Fibroblast of lung (primary cell): ENCODE measurements at regions not wholly inside any gene's neighbourhood (a gene's known extent, or its start where the extent isn't known, plus 50 kb on each side); places are given as distances from the start of the nearest gene placed in this dataset.

Experiments
- DNase-seq, 2 donors: peaks; one replicate each; pipeline versions ENCODE4 v3.0.0 to v3.0.0-alpha.2; 2010; ENCODE audit warnings: low read depth in 2 of 2
- H2AFZ ChIP-seq: 2 replicates; pipeline ENCODE4 v1.5.1; 2012; ENCODE audit warnings: low read length, control low read depth, inconsistent platforms
- H3K27ac ChIP-seq: 2 replicates; pipeline ENCODE4 v1.5.1; 2011; ENCODE audit warnings: low read length, control low read depth; ENCODE audit not compliant: insufficient read depth
- H3K27me3 ChIP-seq: 2 replicates; pipeline ENCODE4 v1.5.1; 2011; ENCODE audit warnings: mild to moderate bottlenecking, low read length; ENCODE audit not compliant: control insufficient read depth, insufficient read depth
- H3K36me3 ChIP-seq: 2 replicates; pipeline ENCODE4 v1.5.1; 2011; ENCODE audit warnings: low read length; ENCODE audit not compliant: control insufficient read depth, insufficient read depth
- H3K4me1 ChIP-seq: 2 replicates; pipeline ENCODE4 v1.5.1; 2011; ENCODE audit warnings: low read length; ENCODE audit not compliant: control insufficient read depth, insufficient read depth; ENCODE audit errors: extremely low read depth
- H3K4me2 ChIP-seq: 2 replicates; pipeline ENCODE4 v1.5.1; 2011; ENCODE audit warnings: low read length, control low read depth; ENCODE audit not compliant: insufficient read depth; ENCODE audit errors: extremely low read depth
- H3K4me3 ChIP-seq, 4 experiments: fragments of 200-600 bp in 1 of 4; sonication (generic) in 1 of 4; replicated peaks in 1 of 4; 2 replicates each; pipeline ENCODE4 v1.5.1; 2011 to 2016; ENCODE audit warnings: low read length in 4 of 4, low read depth in 3 of 4, mild to moderate bottlenecking in 3 of 4, control low read depth in 2 of 4, inconsistent platforms in 1 of 4, mixed read lengths in 1 of 4; ENCODE audit not compliant: insufficient read depth in 1 of 4; ENCODE audit errors: control extremely low read depth in 1 of 4
- H3K79me2 ChIP-seq: 2 replicates; pipeline ENCODE4 v1.5.1; 2012; ENCODE audit warnings: mild to moderate bottlenecking, low read length, inconsistent platforms; ENCODE audit not compliant: control insufficient read depth, insufficient read depth
- H3K9ac ChIP-seq: 2 replicates; pipeline ENCODE4 v1.5.1; 2011; ENCODE audit warnings: mild to moderate bottlenecking, low read length, control low read depth; ENCODE audit not compliant: insufficient read depth
- H3K9me3 ChIP-seq: 2 replicates; pipeline ENCODE4 v1.5.1; 2012; ENCODE audit warnings: low read depth, low read length; ENCODE audit not compliant: control insufficient read depth, insufficient read depth
- H4K20me1 ChIP-seq: 2 replicates; pipeline ENCODE4 v1.5.1; 2011; ENCODE audit warnings: low read length; ENCODE audit not compliant: control insufficient read depth, insufficient read depth; ENCODE audit errors: extremely low read depth
- CTCF ChIP-seq, 2 donors: IDR thresholded peaks in 1 of 2; conservative IDR thresholded peaks in 1 of 2; 1 replicate in 1 of 2; 2 replicates in 1 of 2; pipeline ENCODE4 v1.5.1; 2011 to 2012; ENCODE audit warnings: low read length in 2 of 2, control low read depth in 1 of 2, inconsistent platforms in 1 of 2, low read depth in 1 of 2, mild to moderate bottlenecking in 1 of 2
- EZH2 ChIP-seq: IDR thresholded peaks from 2 replicates; pipeline ENCODE4 v1.5.1; 2012; ENCODE audit warnings: low read length, control low read depth, mild to moderate bottlenecking; ENCODE audit errors: missing control alignments

DNA sequence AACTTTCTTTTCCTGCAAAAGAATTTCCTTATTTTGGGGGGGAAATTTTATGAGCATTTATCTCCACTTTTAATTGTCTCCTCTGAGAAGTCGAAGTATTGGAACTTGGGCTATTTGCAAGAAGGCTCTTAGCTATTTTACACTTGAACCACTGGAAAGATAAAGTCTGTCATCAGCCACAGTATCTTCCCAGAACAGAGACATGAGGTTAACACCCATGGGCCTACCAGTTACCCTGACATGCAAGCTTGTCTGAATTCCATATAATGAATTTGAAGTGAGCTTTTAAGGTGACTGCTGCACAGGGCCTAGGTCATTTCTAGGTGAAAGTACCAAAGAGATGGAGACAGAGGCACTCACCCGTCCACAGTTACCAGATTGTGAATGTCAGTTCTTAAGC is 193.1 kb downstream of the SIM1 start:
- no peaks in the 10 kb centered on the region for H3K27me3 ChIP-seq
- H3K9ac ChIP-seq = no peak overlapping the region
- no peak for TF ChIP-seq EZH2
- TF ChIP-seq CTCF (conservative IDR thresholded peaks at IDR 0.05 in 1 of 2, IDR thresholded peaks at IDR 0.05 in 1 of 2; ENCODE audit: low read depth in 1 of 2, low read length in 2 of 2) = no peak
- DNase-seq = no peak
- no peaks in the 10 kb centered on the region for H3K79me2 ChIP-seq
- no peaks in the 10 kb centered on the region for H4K20me1 ChIP-seq
- H3K27ac ChIP-seq = no peak overlapping the region
- H3K36me3 ChIP-seq = no peaks in the 10 kb centered on the region
- H3K4me2 ChIP-seq = no peak overlapping the region
- no peaks in the 10 kb centered on the region for H3K9me3 ChIP-seq
- H2AFZ ChIP-seq = no peak overlapping the region
- H3K4me3 ChIP-seq = no peak overlapping the region
- H3K4me1 ChIP-seq = peaks cover 7% of the 10 kb centered on the region

- Histone ChIP-seq H3K36me3 (no peaks in the 10 kb centered on the region), H3K27me3 (no peaks in the 10 kb centered on the region), H3K27ac (no peak overlapping the region), H3K4me1 (peaks cover 7% of the 10 kb centered on the region), H3K4me3 (no peak overlapping the region), H2AFZ (no peak overlapping the region), H4K20me1 (no peaks in the 10 kb centered on the region), H3K9ac (no peak overlapping the region), H3K79me2 (no peaks in the 10 kb centered on the region), H3K4me2 (no peak overlapping the region), H3K9me3 (no peaks in the 10 kb centered on the region)
- TF ChIP-seq EZH2 (no peak), CTCF (conservative IDR thresholded peaks at IDR 0.05 in 1 of 2, IDR thresholded peaks at IDR 0.05 in 1 of 2; ENCODE audit: low read depth in 1 of 2, low read length in 2 of 2) (no peak)
- no peak for DNase-seq
These were observed 193.5 kb downstream of the SIM1 start for GRCh38 chr6:100271202-100271601.

DNA sequence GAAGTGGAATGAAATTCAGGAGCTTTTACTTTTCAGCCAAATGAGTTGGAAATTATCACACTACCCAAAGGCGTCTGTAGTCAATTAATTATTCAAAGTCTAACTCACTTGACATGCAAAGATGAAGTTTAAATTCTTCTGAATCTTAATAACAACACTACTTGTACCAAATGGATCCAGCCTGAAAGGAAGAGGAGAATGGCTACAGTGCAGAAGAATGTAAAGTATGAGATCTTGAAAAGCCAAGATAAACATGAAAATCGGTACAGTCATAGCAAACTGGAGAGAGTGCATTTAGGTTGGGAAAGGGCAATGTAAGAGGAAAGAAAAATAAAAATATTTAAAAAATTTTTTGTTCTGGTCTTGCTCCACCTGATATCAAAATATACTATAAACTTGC is 195.5 kb downstream of the SIM1 start:
- Histone ChIP-seq H3K4me3 (no peak overlapping the region), H4K20me1 (no peaks in the 10 kb centered on the region), H3K27me3 (no peaks in the 10 kb centered on the region), H3K4me2 (peak overlapping the region; percentile 18), H3K36me3 (no peaks in the 10 kb centered on the region), H3K9me3 (no peaks in the 10 kb centered on the region), H3K79me2 (no peaks in the 10 kb centered on the region), H3K9ac (no peak overlapping the region), H3K4me1 (peaks cover 7% of the 10 kb centered on the region), H3K27ac (no peak overlapping the region), H2AFZ (no peak overlapping the region)
- DNase-seq = peak; percentile 66 to 94
- TF ChIP-seq CTCF (conservative IDR thresholded peaks at IDR 0.05 in 1 of 2, IDR thresholded peaks at IDR 0.05 in 1 of 2; ENCODE audit: low read depth in 1 of 2, low read length in 2 of 2) (no peak), EZH2 (no peak)
